Breast epithelium (tissue), 3 donors: ENCODE measurements at regions not wholly inside any gene's neighbourhood (a gene's known extent, or its start where the extent isn't known, plus 50 kb on each side); places are given as distances from the start of the nearest gene placed in this dataset.

Experiments
- CTCF ChIP-seq, 3 donors: fragments of 450-650 bp; IDR thresholded peaks; one replicate each; pipeline ENCODE4 v1.5.1; 2016 to 2017; ENCODE audit warnings: antibody characterized with exemption in 3 of 3, mild to moderate bottlenecking in 3 of 3, moderate library complexity in 3 of 3
- POLR2A ChIP-seq: fragments of 450-650 bp; IDR thresholded peaks from one replicate; pipeline ENCODE4 v1.6.1; 2016; ENCODE audit warnings: antibody characterized with exemption, mild to moderate bottlenecking, moderate library complexity

GRCh38 chr2:172313715-172314341 lies 113.6 kb upstream of the ITGA6 start:
- TF ChIP-seq CTCF (IDR thresholded peaks at IDR 0.05) (no peak), POLR2A (no peak)
